Pancreas (tissue), 10 donors: ENCODE measurements at regions not wholly inside any gene's neighbourhood (a gene's known extent, or its start where the extent isn't known, plus 50 kb on each side); places are given as distances from the start of the nearest gene placed in this dataset.

ENCODE experiments used
- ATAC-seq, 4 donors: fragments of 200-7000 bp; cut with Tn5 transposase; one replicate each; pipeline versions ENCODE4 v1.8.0 to v1.9.1; 2020; ENCODE audit warnings: mild to moderate bottlenecking in 4 of 4, moderate library complexity in 4 of 4
- DNase-seq, 6 donors: peaks; one replicate each; pipeline ENCODE4 v3.0.0-alpha.2; 2020
- FAIRE-seq: peaks from 2 replicates; lab custom pipeline; 2012; peaks lifted over from hg19 to GRCh38; lab: Jason Lieb, UNC
- H3K27ac ChIP-seq, 4 donors: fragments of 200-600 bp; sonication (generic); 1 replicate in 3 of 4; 2 replicates in 1 of 4; pipeline versions ENCODE4 v1.5.0 to v1.8.0; 2020
- H3K27me3 ChIP-seq, 4 donors: fragments of 200-600 bp; one replicate each; pipeline ENCODE4 v1.8.0; 2021
- H3K36me3 ChIP-seq, 3 donors: fragments of 200-600 bp; sonication (generic) in 1 of 3; one replicate each; pipeline versions ENCODE4 v1.5.0 to v1.8.0; 2020 to 2021
- H3K4me1 ChIP-seq, 3 donors: fragments of 200-600 bp; one replicate each; pipeline ENCODE4 v1.8.0; 2021
- H3K4me3 ChIP-seq, 4 donors: fragments of 200-600 bp; sonication (generic) in 2 of 4; one replicate each; pipeline versions ENCODE4 v1.5.0 to v1.8.0; 2020 to 2021
- H3K9me3 ChIP-seq, 4 donors: fragments of 200-600 bp; one replicate each; pipeline ENCODE4 v1.8.0; 2021
- CTCF ChIP-seq, 4 donors: fragments of 200-600 bp; sonication (generic) in 3 of 4; IDR thresholded peaks; one replicate each; pipeline versions ENCODE4 v1.5.0 to v1.8.0; 2021; ENCODE audit warnings: antibody characterized with exemption in 4 of 4
- WGBS, 2 donors: extraction: QIAGEN DNeasy Blood & Tissue Kit; methylation state at CpG; one replicate each; pipeline ENCODE4 v1.1.7; 2013; 5-methylcytosine and 5-hydroxymethylcytosine counted together
- intact Hi-C, 3 donors: fragments of 100-400 bp; cut with DNase I; formaldehyde crosslinking; loops; one replicate each; pipeline versions ENCODE4 v1.11.1 to v1.14.2; 2022
- donor health status: healthy with polysubstance abuse.
- donor health status: DM: no; HTN: no; CAD: no; lungs with moderate emphysema.
- donor health status: DM: no; HTN: no; CAD: no.
- donor health status: control.
- donor health status: control.
- donor health status: Bipolar disorder and iron deficiency.
- donor health status: DM: yes; HTN: yes; CAD: no.
- donor health status: DM: no; HTN: no; CAD: no.
- donor health status: DM: no; HTN: no; CAD: no.
- donor health status: DM: yes; HTN: yes; CAD: no.

DNA sequence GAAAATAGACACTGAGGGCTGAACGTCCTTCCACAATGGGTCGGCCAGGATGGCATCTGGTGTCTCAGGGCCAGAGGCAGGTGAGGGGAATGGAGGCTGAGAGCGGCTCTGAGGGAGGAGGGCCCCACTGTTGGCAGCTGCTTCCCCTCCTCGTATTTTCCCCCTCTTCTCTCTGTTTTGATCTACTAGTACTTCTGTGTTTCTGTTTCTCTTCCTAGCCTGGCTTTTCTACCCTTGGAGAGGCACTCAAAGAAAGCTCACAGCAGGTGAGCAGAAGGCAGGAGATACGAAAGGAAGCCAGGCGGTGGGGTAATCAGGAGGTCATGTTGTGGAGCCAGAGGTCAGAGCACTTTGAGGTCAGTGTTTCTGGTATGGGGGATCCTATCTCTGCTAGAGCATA is 151.8 kb upstream of the GATB start:
- H3K4me3 ChIP-seq, result no peak overlapping the region
- H3K9me3 ChIP-seq, result no peaks in the 10 kb centered on the region
- no peaks in the 10 kb centered on the region for H3K27me3 ChIP-seq
- ATAC-seq, result no peak
- no peak overlapping the region for H3K27ac ChIP-seq
- DNase-seq, result no peak
- intact Hi-C loops, result no loop called here
- no peaks in the 10 kb centered on the region for H3K36me3 ChIP-seq
- TF ChIP-seq CTCF (IDR thresholded peaks at IDR 0.05), result no peak
- 50 to 68% methylated on average over 6 of the region's 6 CpGs for WGBS, 2 donors
- H3K4me1 ChIP-seq, result no peaks in the 10 kb centered on the region
- FAIRE-seq, result no peak

GRCh38 chr4:151911970-151912369 is 151.2 kb upstream of the GATB start:
- Histone ChIP-seq H3K4me3 (no peak overlapping the region), H3K36me3 (no peaks in the 10 kb centered on the region), H3K9me3 (no peaks in the 10 kb centered on the region), H3K27me3 (no peaks in the 10 kb centered on the region), H3K4me1 (no peaks in the 10 kb centered on the region), H3K27ac (no peak overlapping the region)
- no peak for TF ChIP-seq CTCF (IDR thresholded peaks at IDR 0.05)
- WGBS, 2 donors, result 58 to 59% methylated on average over 2 of the region's 2 CpGs
- DNase-seq (no peak), FAIRE-seq (no peak), ATAC-seq (no peak)
- intact Hi-C loops, result no loop called here

DNA sequence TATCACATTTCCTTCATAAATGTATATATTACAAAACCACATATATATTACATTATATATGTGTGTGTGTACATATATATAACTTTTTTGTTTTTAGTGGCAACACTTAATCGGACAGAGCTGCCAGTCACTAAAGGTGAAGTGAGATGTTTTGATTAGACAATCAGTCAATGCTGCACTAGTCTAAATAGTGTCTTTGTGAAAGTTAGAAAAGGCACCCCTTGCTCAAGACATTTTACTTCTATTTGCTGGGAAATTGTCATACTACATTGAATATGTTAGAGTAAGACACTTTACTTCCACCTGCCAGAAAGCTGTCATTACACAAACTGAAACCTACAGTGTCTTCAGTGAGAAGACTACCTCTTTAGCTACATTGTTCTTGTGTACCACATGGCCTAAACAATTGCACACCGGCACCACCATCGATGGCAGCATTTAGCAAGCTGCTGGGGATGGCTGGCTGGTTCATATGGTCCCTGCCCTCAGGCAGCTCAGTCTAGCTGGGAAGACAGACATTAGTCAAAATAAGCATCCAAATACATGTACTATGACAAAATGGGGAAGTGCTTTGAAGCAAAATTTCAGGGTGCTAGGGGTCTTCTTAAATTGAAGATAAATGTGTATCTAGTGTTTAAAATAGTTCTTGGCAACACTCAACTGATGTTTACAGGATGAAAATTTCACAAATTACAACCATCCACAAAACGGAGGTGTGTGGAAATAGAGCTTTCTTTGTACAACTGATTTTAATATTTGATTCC is 148.1 kb upstream of the GATB start:
- H3K4me1 ChIP-seq, result no peaks in the 10 kb centered on the region
- H3K36me3 ChIP-seq, result no peaks in the 10 kb centered on the region
- no peak for ATAC-seq
- TF ChIP-seq CTCF (IDR thresholded peaks at IDR 0.05), result no peak
- H3K9me3 ChIP-seq, result no peaks in the 10 kb centered on the region
- H3K4me3 ChIP-seq, result no peak overlapping the region
- DNase-seq, result no peak
- no peak overlapping the region for H3K27ac ChIP-seq
- H3K27me3 ChIP-seq, result no peaks in the 10 kb centered on the region
- 64 to 71% methylated on average over 4 of the region's 4 CpGs for WGBS, 2 donors
- intact Hi-C loops, result no loop called here
- no peak for FAIRE-seq

DNA sequence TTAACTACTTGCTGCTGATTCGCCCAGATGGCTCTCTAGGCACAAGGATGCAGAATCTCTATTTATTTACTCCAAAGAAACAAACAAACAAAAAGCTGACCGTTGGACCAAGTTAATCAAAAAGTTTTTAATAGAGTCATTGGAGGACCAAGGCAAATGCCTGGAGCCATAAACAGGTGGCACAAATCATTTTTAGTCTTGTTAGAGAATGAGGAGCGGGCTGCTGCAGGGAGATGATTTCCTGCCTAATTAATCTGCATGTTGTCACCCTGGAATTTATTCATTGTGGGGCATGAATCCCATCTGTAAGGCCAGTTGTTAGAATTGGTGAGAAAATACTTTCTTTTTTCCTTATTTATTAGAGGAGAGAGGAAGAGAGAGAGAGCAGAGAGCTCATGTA is 147.4 kb upstream of the GATB start:
- H3K36me3 ChIP-seq, result no peaks in the 10 kb centered on the region
- ATAC-seq (no peak), DNase-seq (no peak), FAIRE-seq (no peak)
- no peak overlapping the region for H3K27ac ChIP-seq
- H3K9me3 ChIP-seq, result no peaks in the 10 kb centered on the region
- H3K27me3 ChIP-seq, result no peaks in the 10 kb centered on the region
- TF ChIP-seq CTCF (IDR thresholded peaks at IDR 0.05), result no peak
- no peak overlapping the region for H3K4me3 ChIP-seq
- intact Hi-C loops, result no loop called here
- WGBS, 2 donors, result 30 to 31% methylated on average over 3 of the region's 3 CpGs
- H3K4me1 ChIP-seq, result no peaks in the 10 kb centered on the region

DNA sequence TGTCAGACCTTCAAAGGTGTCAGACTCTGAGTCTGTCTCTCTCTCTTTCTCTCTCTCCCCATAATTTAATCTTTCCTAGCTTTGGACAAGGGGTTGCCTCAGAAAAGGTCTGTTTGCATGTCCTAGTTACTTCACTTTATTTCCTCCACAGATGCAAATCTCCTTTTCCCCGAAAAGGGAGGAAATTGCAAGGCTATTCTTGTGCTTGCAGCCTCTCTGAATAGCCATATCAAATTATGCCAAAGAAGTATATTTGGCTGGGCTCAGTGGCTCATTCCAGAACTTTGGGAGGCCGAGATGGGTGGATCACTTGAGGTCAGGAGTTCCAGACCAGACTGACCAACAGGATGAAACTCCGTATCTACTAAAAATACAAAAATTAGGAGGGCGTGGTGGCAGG is 145.6 kb upstream of the GATB start:
- H3K4me3 ChIP-seq, result no peak overlapping the region
- no peaks in the 10 kb centered on the region for H3K36me3 ChIP-seq
- intact Hi-C loops, result no loop called here
- ATAC-seq (no peak), DNase-seq (no peak), FAIRE-seq (no peak)
- H3K4me1 ChIP-seq, result no peaks in the 10 kb centered on the region
- no peaks in the 10 kb centered on the region for H3K27me3 ChIP-seq
- H3K9me3 ChIP-seq, result no peaks in the 10 kb centered on the region
- H3K27ac ChIP-seq, result no peak overlapping the region
- 68% methylated on average over 4 of the region's 4 CpGs for WGBS, 2 donors
- TF ChIP-seq CTCF (IDR thresholded peaks at IDR 0.05), result no peak
